PFSK-1 (cell line): ENCODE measurements at regions not wholly inside any gene's neighbourhood (a gene's known extent, or its start where the extent isn't known, plus 50 kb on each side); places are given as distances from the start of the nearest gene placed in this dataset.

Experiments used
- FOXP2 ChIP-seq: optimal IDR thresholded peaks from 2 replicates; pipeline ENCODE3; 2011; ENCODE audit warnings: borderline replicate concordance, control low read depth, inconsistent platforms; ENCODE audit not compliant: insufficient read depth; ENCODE audit errors: extremely low read length, extremely low read depth
- POLR2AphosphoS5 ChIP-seq: IDR thresholded peaks from 2 replicates; pipeline ENCODE4 v1.6.1; 2012; ENCODE audit warnings: low read depth, mild to moderate bottlenecking, control low read depth, low read length, moderate library complexity
- SIN3A ChIP-seq: IDR thresholded peaks from 2 replicates; pipeline ENCODE4 v1.6.1; 2012; ENCODE audit warnings: mild to moderate bottlenecking, low read length, moderate library complexity, borderline replicate concordance; ENCODE audit not compliant: insufficient read depth
- TAF1 ChIP-seq: IDR thresholded peaks from 2 replicates; pipeline ENCODE4 v1.6.1; 2012; ENCODE audit warnings: low read length, control low read depth, borderline replicate concordance; ENCODE audit not compliant: insufficient read depth
- TF ChIP-seq, protein P1 (sequence below), 2 experiments: IDR thresholded peaks; 2 replicates each; pipeline versions ENCODE4 v1.6.1 to v1.8.0; 2011 to 2012; ENCODE audit warnings: low read depth in 2 of 2, low read length in 2 of 2, control low read depth in 1 of 2, inconsistent platforms in 1 of 2, mild to moderate bottlenecking in 1 of 2, moderate library complexity in 1 of 2; ENCODE audit not compliant: insufficient read depth in 1 of 2

DNA sequence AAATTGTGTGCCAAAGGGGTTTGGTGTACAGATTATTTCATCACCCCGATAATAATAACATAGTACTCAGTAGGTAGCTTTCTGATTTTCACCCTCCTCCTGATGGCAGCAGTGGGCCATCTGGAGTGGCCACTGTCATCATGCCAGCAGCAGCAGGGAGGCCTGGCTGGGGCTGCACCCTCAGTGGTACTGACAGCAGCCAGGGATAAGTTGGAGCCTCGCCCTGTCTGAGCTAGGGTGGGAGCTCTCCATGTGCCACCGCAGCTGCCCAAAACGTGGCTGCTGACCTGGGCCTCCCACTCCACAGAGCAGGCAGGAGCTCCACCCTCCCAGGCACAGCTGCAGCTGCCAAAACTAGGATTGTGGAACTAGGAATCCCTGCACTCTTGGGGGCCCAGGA lies 700.8 kb upstream of the KCND2 start:
- TF ChIP-seq FOXP2 (no peak), TAF1 (no peak), POLR2AphosphoS5 (no peak), SIN3A (no peak)
- TF ChIP-seq, protein P1, sequence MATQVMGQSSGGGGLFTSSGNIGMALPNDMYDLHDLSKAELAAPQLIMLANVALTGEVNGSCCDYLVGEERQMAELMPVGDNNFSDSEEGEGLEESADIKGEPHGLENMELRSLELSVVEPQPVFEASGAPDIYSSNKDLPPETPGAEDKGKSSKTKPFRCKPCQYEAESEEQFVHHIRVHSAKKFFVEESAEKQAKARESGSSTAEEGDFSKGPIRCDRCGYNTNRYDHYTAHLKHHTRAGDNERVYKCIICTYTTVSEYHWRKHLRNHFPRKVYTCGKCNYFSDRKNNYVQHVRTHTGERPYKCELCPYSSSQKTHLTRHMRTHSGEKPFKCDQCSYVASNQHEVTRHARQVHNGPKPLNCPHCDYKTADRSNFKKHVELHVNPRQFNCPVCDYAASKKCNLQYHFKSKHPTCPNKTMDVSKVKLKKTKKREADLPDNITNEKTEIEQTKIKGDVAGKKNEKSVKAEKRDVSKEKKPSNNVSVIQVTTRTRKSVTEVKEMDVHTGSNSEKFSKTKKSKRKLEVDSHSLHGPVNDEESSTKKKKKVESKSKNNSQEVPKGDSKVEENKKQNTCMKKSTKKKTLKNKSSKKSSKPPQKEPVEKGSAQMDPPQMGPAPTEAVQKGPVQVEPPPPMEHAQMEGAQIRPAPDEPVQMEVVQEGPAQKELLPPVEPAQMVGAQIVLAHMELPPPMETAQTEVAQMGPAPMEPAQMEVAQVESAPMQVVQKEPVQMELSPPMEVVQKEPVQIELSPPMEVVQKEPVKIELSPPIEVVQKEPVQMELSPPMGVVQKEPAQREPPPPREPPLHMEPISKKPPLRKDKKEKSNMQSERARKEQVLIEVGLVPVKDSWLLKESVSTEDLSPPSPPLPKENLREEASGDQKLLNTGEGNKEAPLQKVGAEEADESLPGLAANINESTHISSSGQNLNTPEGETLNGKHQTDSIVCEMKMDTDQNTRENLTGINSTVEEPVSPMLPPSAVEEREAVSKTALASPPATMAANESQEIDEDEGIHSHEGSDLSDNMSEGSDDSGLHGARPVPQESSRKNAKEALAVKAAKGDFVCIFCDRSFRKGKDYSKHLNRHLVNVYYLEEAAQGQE (IDR thresholded peaks at IDR 0.05; ENCODE audit: insufficient read depth in 1 of 2, low read depth in 2 of 2, low read length in 2 of 2), result no peak

DNA sequence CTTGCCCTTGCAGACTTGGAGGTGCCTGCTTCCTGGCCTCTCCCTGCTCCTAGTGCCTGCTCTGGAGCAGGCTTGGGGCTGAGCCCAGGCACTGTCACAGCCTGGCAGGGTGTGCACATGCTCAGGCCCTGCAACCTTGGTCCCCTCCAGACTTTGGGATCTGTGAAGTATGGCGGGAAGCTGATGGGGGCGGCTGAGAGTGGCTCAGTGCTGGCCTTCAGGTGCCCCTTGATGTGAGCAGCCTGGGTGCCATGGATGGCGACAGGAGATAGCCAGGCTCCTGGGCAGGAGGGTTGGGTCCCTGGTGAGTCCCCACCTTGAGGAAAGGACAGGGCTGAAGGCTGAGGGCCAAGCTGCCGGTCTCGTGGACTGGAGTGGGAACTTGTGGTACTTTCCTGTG lies 700.4 kb upstream of the KCND2 start:
- no peak for TF ChIP-seq SIN3A
- TF ChIP-seq, protein P1 (IDR thresholded peaks at IDR 0.05; ENCODE audit: insufficient read depth in 1 of 2, low read depth in 2 of 2, low read length in 2 of 2), result no peak
- TF ChIP-seq POLR2AphosphoS5, result no peak
- TF ChIP-seq TAF1, result no peak
- no peak for TF ChIP-seq FOXP2

DNA sequence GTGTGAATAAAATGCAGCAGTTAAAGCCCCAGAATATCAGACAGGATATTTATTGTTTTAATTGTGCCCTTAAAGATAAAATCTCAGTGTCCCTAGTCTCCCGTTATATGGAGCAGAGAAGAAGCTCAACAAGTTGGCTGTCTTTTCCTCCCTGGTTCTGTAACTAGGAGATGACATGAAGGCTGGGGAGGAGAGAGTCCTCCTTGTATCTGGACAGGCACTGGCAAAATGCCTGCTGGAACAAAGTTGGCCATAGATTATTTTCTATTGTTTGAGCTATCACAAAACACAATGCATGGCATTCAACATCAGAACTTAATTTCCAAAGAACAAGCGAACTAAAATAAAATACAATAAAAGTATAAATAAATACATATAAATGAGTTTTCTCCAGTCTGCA lies 694.9 kb upstream of the KCND2 start:
- TF ChIP-seq POLR2AphosphoS5 (no peak), FOXP2 (no peak), SIN3A (no peak), TAF1 (no peak)
- TF ChIP-seq, protein P1 (IDR thresholded peaks at IDR 0.05; ENCODE audit: insufficient read depth in 1 of 2, low read depth in 2 of 2, low read length in 2 of 2), result no peak

DNA sequence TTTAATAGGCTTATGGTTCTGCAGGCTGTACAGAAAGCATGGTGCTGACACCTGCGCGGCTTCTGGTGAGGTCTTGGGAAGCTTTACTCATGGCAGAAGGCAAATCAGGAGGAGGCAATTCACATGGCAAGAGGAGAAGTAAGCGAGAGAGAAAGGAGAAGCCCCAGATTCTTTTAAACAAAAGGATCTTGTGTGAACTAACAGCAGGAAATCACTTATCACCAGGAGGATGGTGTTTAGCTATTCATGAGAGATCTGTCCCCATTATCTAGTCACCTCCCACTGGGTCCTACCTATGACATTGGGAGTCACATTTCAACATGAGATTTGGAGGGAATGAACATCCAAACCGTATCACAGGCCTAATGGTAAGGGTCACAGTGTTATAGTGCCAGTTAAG lies 678.0 kb upstream of the KCND2 start:
- TF ChIP-seq, protein P1 (IDR thresholded peaks at IDR 0.05; ENCODE audit: insufficient read depth in 1 of 2, low read depth in 2 of 2, low read length in 2 of 2), result no peak
- TF ChIP-seq FOXP2 (no peak), SIN3A (no peak), TAF1 (no peak), POLR2AphosphoS5 (no peak)

DNA sequence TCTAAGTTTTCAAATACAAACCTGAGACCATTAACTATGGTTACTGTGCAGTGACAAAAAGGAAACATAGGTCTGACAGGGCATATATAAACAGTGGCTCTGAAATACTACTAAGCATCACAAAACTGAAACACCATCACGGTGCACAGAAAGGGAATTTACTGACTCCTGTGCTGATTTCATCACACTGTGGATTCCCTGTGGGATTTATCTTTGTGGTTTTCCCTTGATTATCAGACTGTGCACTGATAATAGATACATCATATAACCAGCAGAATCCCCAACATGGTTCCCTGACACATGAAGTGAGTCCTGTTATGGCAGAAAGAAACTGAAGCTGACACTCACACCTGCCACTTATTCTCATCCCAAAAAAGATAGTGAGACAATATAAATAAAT lies 676.3 kb upstream of the KCND2 start:
- TF ChIP-seq SIN3A (no peak), POLR2AphosphoS5 (no peak), TAF1 (no peak), FOXP2 (no peak)
- TF ChIP-seq, protein P1 (IDR thresholded peaks at IDR 0.05; ENCODE audit: insufficient read depth in 1 of 2, low read depth in 2 of 2, low read length in 2 of 2), result no peak
